GM12875 (cell line): ENCODE measurements at regions not wholly inside any gene's neighbourhood (a gene's known extent, or its start where the extent isn't known, plus 50 kb on each side); places are given as distances from the start of the nearest gene placed in this dataset.

Experiments
- H3K4me3 ChIP-seq: one replicate; pipeline ENCODE4 v1.5.1; 2011; ENCODE audit warnings: low read depth, low read length, control low read depth
- TF ChIP-seq, protein P1 (sequence below): IDR thresholded peaks from 2 replicates; pipeline ENCODE4 v1.5.1; 2011; ENCODE audit warnings: low read depth, mild to moderate bottlenecking, control low read depth, inconsistent platforms, low read length, moderate library complexity, borderline replicate concordance; ENCODE audit not compliant: insufficient read depth

- TF ChIP-seq, protein P1, sequence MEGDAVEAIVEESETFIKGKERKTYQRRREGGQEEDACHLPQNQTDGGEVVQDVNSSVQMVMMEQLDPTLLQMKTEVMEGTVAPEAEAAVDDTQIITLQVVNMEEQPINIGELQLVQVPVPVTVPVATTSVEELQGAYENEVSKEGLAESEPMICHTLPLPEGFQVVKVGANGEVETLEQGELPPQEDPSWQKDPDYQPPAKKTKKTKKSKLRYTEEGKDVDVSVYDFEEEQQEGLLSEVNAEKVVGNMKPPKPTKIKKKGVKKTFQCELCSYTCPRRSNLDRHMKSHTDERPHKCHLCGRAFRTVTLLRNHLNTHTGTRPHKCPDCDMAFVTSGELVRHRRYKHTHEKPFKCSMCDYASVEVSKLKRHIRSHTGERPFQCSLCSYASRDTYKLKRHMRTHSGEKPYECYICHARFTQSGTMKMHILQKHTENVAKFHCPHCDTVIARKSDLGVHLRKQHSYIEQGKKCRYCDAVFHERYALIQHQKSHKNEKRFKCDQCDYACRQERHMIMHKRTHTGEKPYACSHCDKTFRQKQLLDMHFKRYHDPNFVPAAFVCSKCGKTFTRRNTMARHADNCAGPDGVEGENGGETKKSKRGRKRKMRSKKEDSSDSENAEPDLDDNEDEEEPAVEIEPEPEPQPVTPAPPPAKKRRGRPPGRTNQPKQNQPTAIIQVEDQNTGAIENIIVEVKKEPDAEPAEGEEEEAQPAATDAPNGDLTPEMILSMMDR, result no peak
- no peak overlapping the region for H3K4me3 ChIP-seq
Observed at GRCh38 chr6:163768905-163769304, 354.4 kb downstream of the QKI start.

GRCh38 chr6:163766936-163767335, 352.4 kb downstream of the QKI start:
- H3K4me3 ChIP-seq, result no peak overlapping the region
- TF ChIP-seq, protein P1, result no peak

- TF ChIP-seq, protein P1, result no peak
- H3K4me3 ChIP-seq, result no peak overlapping the region
Observed at GRCh38 chr6:163765335-163765734, 350.8 kb downstream of the QKI start.

DNA sequence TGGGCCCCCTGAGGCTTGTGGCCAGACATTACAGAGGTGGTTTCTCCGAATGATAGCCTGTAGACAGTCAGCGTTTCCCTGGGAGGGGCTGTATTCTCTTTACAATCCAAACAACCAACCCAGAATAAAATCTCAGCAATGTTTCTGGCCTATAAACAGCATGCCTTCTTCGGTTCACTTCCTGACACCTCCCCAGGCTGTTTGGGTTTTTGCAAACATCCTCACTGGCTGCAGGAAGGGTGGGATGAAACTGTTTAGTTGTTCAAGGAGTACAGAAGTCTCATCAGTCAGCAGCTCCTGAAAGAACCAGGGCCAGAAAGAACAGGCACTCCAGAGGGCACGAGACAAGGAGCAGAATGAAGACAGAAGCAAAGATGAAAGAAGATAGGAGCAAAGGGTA, 350.0 kb downstream of the QKI start:
- TF ChIP-seq, protein P1, result no peak

DNA sequence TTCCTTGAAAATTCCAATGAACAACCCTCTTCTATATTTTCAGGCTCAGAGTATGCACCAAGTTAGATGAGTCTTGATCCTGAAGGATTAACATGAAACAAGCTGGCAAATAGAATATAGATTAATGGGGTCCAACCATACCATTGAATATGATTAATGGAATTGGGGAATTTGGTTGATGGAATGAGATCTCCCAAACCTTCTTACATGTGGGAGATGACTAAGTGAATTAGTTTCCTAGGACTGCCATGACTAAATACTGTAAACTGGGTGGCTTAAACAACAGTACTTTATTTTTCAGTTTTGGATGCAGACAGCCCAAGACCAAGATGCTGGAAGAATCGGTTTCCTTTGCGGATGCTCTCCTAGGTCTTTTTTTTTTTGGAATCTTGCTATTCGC, 347.0 kb downstream of the QKI start:
- no peak overlapping the region for H3K4me3 ChIP-seq
- TF ChIP-seq, protein P1, result no peak

More for the DNA sequence above, 350.0 kb downstream of the QKI start:
- H3K4me3 ChIP-seq, result no peak overlapping the region

GRCh38 chr6:163760860-163761259, 346.3 kb downstream of the QKI start:
- H3K4me3 ChIP-seq, result no peak overlapping the region
- TF ChIP-seq, protein P1, result no peak

DNA sequence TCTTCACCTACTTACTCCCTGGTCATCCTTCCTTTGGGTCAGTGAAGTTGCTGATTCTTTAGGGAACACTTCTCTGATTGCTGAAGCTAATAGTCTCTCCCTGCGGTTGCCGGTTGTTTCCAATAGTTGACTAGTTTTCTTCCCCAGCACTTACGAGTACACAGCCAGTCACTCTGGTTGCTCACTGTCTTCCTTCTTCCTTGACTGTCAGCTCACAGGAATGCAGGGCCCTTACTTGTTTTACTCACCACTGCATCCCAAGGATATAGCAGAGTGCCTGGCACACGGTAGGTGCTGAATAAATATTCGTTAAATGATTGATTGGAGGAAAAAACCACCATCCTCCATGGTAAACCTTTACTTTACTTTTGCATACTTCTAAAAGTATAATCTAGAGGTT, 345.0 kb downstream of the QKI start:
- TF ChIP-seq, protein P1, result no peak
- H3K4me3 ChIP-seq, result no peak overlapping the region
